ENCODE measurements at regions not wholly inside any gene's neighbourhood (a gene's known extent, or its start where the extent isn't known, plus 50 kb on each side); places are given as distances from the start of the nearest gene placed in this dataset.

DNA sequence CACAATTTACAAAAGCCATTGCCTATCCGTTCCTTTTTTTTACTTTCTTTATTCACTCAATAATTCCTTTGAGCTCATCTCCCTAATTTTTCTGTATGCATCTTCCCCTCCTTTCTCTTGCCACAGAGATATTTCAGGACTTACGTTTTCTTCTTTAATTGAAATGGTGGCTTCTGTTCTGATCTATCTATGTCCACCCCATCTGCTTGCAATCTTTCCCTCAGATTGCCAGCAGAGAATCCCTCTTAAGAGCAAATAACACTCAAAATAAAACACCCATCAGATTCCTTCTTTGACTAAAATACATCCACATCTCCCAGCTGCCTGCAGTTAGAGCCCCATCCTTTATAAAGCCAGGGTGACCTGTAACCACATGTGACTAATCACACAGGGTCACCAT, 478.6 kb downstream of the EFNB2 start:
- H3K4me1 ChIP-seq (ENCODE audit: insufficient read depth, low read length): no peaks in the 10 kb centered on the region
- no peak overlapping the region for H2AFZ ChIP-seq (ENCODE audit: low read depth, low read length)
- no peak overlapping the region for H3K4me3 ChIP-seq (ENCODE audit: low read depth in 1 of 2, low read length in 2 of 2)
- no peak overlapping the region for H3K9ac ChIP-seq (ENCODE audit: low read depth, low read length)
- H3K27me3 ChIP-seq (ENCODE audit: insufficient read depth, low read length, poor library complexity): no peaks in the 10 kb centered on the region
- ATAC-seq (ENCODE audit: insufficient read depth, low read depth) (no peak), DNase-seq (no peak)
- no peak for TF ChIP-seq EZH2 (IDR thresholded peaks at IDR 0.05; ENCODE audit: borderline replicate concordance, low read depth, low read length, severe bottlenecking)
- no peak for TF ChIP-seq CTCF (IDR thresholded peaks at IDR 0.05; ENCODE audit: borderline replicate concordance, extremely low read depth, low read length, poor library complexity, severe bottlenecking)
- no peaks in the 10 kb centered on the region for H3K36me3 ChIP-seq (ENCODE audit: insufficient read depth, low read length)
- H3K9me3 ChIP-seq (ENCODE audit: insufficient read depth, low read length, severe bottlenecking): no peaks in the 10 kb centered on the region
- no peaks in the 10 kb centered on the region for H3K79me2 ChIP-seq (ENCODE audit: insufficient read depth, low read length)
- H3K27ac ChIP-seq (ENCODE audit: low read length): no peak overlapping the region
- H3K4me2 ChIP-seq (ENCODE audit: insufficient read depth, low read length): no peak overlapping the region
- no peaks in the 10 kb centered on the region for H4K20me1 ChIP-seq (ENCODE audit: insufficient read depth, low read length)

- ATAC-seq (ENCODE audit: insufficient read depth, low read depth) (no peak), DNase-seq (no peak)
- no peaks in the 10 kb centered on the region for H3K9me3 ChIP-seq (ENCODE audit: insufficient read depth, low read length, severe bottlenecking)
- H3K36me3 ChIP-seq (ENCODE audit: insufficient read depth, low read length): no peaks in the 10 kb centered on the region
- H2AFZ ChIP-seq (ENCODE audit: low read depth, low read length): no peak overlapping the region
- no peaks in the 10 kb centered on the region for H3K4me1 ChIP-seq (ENCODE audit: insufficient read depth, low read length)
- no peaks in the 10 kb centered on the region for H4K20me1 ChIP-seq (ENCODE audit: insufficient read depth, low read length)
- TF ChIP-seq CTCF (IDR thresholded peaks at IDR 0.05; ENCODE audit: borderline replicate concordance, extremely low read depth, low read length, poor library complexity, severe bottlenecking) (no peak), EZH2 (IDR thresholded peaks at IDR 0.05; ENCODE audit: borderline replicate concordance, low read depth, low read length, severe bottlenecking) (no peak)
- H3K4me3 ChIP-seq (ENCODE audit: low read depth in 1 of 2, low read length in 2 of 2): no peak overlapping the region
- H3K79me2 ChIP-seq (ENCODE audit: insufficient read depth, low read length): no peaks in the 10 kb centered on the region
- no peaks in the 10 kb centered on the region for H3K27me3 ChIP-seq (ENCODE audit: insufficient read depth, low read length, poor library complexity)
- H3K4me2 ChIP-seq (ENCODE audit: insufficient read depth, low read length): no peak overlapping the region
- H3K27ac ChIP-seq (ENCODE audit: low read length): no peak overlapping the region
- no peak overlapping the region for H3K9ac ChIP-seq (ENCODE audit: low read depth, low read length)
Observed at GRCh38 chr13:106052200-106052767, 483.2 kb downstream of the EFNB2 start.

- no peak for TF ChIP-seq EZH2 (IDR thresholded peaks at IDR 0.05; ENCODE audit: borderline replicate concordance, low read depth, low read length, severe bottlenecking)
- no peak for TF ChIP-seq CTCF (IDR thresholded peaks at IDR 0.05; ENCODE audit: borderline replicate concordance, extremely low read depth, low read length, poor library complexity, severe bottlenecking)
- no peaks in the 10 kb centered on the region for H3K36me3 ChIP-seq (ENCODE audit: insufficient read depth, low read length)
- no peaks in the 10 kb centered on the region for H3K4me1 ChIP-seq (ENCODE audit: insufficient read depth, low read length)
- H4K20me1 ChIP-seq (ENCODE audit: insufficient read depth, low read length): no peaks in the 10 kb centered on the region
- no peak overlapping the region for H3K9ac ChIP-seq (ENCODE audit: low read depth, low read length)
- H2AFZ ChIP-seq (ENCODE audit: low read depth, low read length): no peak overlapping the region
- H3K4me2 ChIP-seq (ENCODE audit: insufficient read depth, low read length): no peak overlapping the region
- DNase-seq (no peak), ATAC-seq (ENCODE audit: insufficient read depth, low read depth) (no peak)
- H3K27me3 ChIP-seq (ENCODE audit: insufficient read depth, low read length, poor library complexity): no peaks in the 10 kb centered on the region
- no peak overlapping the region for H3K27ac ChIP-seq (ENCODE audit: low read length)
- H3K9me3 ChIP-seq (ENCODE audit: insufficient read depth, low read length, severe bottlenecking): no peaks in the 10 kb centered on the region
- H3K79me2 ChIP-seq (ENCODE audit: insufficient read depth, low read length): no peaks in the 10 kb centered on the region
- H3K4me3 ChIP-seq (ENCODE audit: low read depth in 1 of 2, low read length in 2 of 2): no peak overlapping the region
Observed at GRCh38 chr13:106049171-106049570, 486.3 kb downstream of the EFNB2 start.

GRCh38 chr13:106048386-106048785, 487.1 kb downstream of the EFNB2 start:
- Histone ChIP-seq H2AFZ (ENCODE audit: low read depth, low read length) (no peak overlapping the region), H3K9ac (ENCODE audit: low read depth, low read length) (no peak overlapping the region), H3K79me2 (ENCODE audit: insufficient read depth, low read length) (no peaks in the 10 kb centered on the region), H3K36me3 (ENCODE audit: insufficient read depth, low read length) (no peaks in the 10 kb centered on the region), H3K4me3 (ENCODE audit: low read depth in 1 of 2, low read length in 2 of 2) (no peak overlapping the region), H3K4me2 (ENCODE audit: insufficient read depth, low read length) (no peak overlapping the region), H4K20me1 (ENCODE audit: insufficient read depth, low read length) (no peaks in the 10 kb centered on the region), H3K4me1 (ENCODE audit: insufficient read depth, low read length) (no peaks in the 10 kb centered on the region), H3K9me3 (ENCODE audit: insufficient read depth, low read length, severe bottlenecking) (no peaks in the 10 kb centered on the region), H3K27me3 (ENCODE audit: insufficient read depth, low read length, poor library complexity) (no peaks in the 10 kb centered on the region), H3K27ac (ENCODE audit: low read length) (no peak overlapping the region)
- ATAC-seq (ENCODE audit: insufficient read depth, low read depth) (no peak), DNase-seq (no peak)
- TF ChIP-seq EZH2 (IDR thresholded peaks at IDR 0.05; ENCODE audit: borderline replicate concordance, low read depth, low read length, severe bottlenecking) (no peak), CTCF (IDR thresholded peaks at IDR 0.05; ENCODE audit: borderline replicate concordance, extremely low read depth, low read length, poor library complexity, severe bottlenecking) (no peak)
